ENCODE measurements at regions not wholly inside any gene's neighbourhood (a gene's known extent, or its start where the extent isn't known, plus 50 kb on each side); places are given as distances from the start of the nearest gene placed in this dataset.

DNA sequence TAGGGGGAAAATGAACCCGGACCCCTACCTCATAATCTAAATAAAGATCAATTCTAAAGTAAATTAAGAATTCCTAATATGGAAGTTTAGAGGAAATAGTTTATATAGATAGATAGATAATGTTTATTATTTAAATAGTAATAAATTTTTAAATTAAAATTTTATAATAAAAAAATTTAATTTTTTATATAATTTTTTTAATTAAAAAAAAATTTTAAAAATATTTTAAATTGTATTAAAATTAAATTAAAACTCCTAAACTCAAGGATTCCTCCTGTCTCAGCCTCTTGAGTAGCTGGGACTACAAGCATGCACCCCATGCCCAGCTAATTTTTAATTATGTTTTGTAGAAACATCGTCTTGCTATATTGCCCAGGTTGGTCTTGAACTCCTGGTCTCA is 186.9 kb upstream of the VRK2 start:
- Mint-ChIP-seq H3K36me3 (ENCODE audit: low read depth) (no peaks in the 10 kb centered on the region), H3K27ac (ENCODE audit: unreplicated experiment) (no peak overlapping the region), H3K9me3 (ENCODE audit: low read depth) (no peaks in the 10 kb centered on the region), H3K27me3 (ENCODE audit: low read depth) (peaks cover 6% of the 10 kb centered on the region), H3K4me1 (ENCODE audit: low read depth) (no peaks in the 10 kb centered on the region), H3K4me3 (ENCODE audit: unreplicated experiment) (no peak overlapping the region)
- no peak for DNase-seq (ENCODE audit: low spot score)
- TF ChIP-seq CTCF (IDR thresholded peaks at IDR 0.05) = no peak

GRCh38 chr2:57862153-57862552 is 184.5 kb upstream of the VRK2 start:
- Mint-ChIP-seq H3K4me1 (ENCODE audit: low read depth) (no peaks in the 10 kb centered on the region), H3K36me3 (ENCODE audit: low read depth) (no peaks in the 10 kb centered on the region), H3K4me3 (ENCODE audit: unreplicated experiment) (no peak overlapping the region), H3K27me3 (ENCODE audit: low read depth) (peaks cover 3% of the 10 kb centered on the region), H3K9me3 (ENCODE audit: low read depth) (no peaks in the 10 kb centered on the region), H3K27ac (ENCODE audit: unreplicated experiment) (no peak overlapping the region)
- DNase-seq (ENCODE audit: low spot score) = no peak
- no peak for TF ChIP-seq CTCF (IDR thresholded peaks at IDR 0.05)

GRCh38 chr2:57862727-57863126 is 183.9 kb upstream of the VRK2 start:
- H3K36me3 Mint-ChIP-seq (ENCODE audit: low read depth) = no peaks in the 10 kb centered on the region
- no peak for TF ChIP-seq CTCF (IDR thresholded peaks at IDR 0.05)
- no peak overlapping the region for H3K4me3 Mint-ChIP-seq (ENCODE audit: unreplicated experiment)
- peaks cover 4% of the 10 kb centered on the region for H3K27me3 Mint-ChIP-seq (ENCODE audit: low read depth)
- H3K27ac Mint-ChIP-seq (ENCODE audit: unreplicated experiment) = no peak overlapping the region
- no peak for DNase-seq (ENCODE audit: low spot score)
- H3K9me3 Mint-ChIP-seq (ENCODE audit: low read depth) = no peaks in the 10 kb centered on the region
- H3K4me1 Mint-ChIP-seq (ENCODE audit: low read depth) = no peaks in the 10 kb centered on the region

GRCh38 chr2:57864926-57865325 is 181.7 kb upstream of the VRK2 start:
- no peak for DNase-seq (ENCODE audit: low spot score)
- no peak overlapping the region for H3K27ac Mint-ChIP-seq (ENCODE audit: unreplicated experiment)
- TF ChIP-seq CTCF (IDR thresholded peaks at IDR 0.05) = no peak
- H3K27me3 Mint-ChIP-seq (ENCODE audit: low read depth) = peaks cover 9% of the 10 kb centered on the region
- no peaks in the 10 kb centered on the region for H3K36me3 Mint-ChIP-seq (ENCODE audit: low read depth)
- H3K4me1 Mint-ChIP-seq (ENCODE audit: low read depth) = no peaks in the 10 kb centered on the region
- no peak overlapping the region for H3K4me3 Mint-ChIP-seq (ENCODE audit: unreplicated experiment)
- no peaks in the 10 kb centered on the region for H3K9me3 Mint-ChIP-seq (ENCODE audit: low read depth)

DNA sequence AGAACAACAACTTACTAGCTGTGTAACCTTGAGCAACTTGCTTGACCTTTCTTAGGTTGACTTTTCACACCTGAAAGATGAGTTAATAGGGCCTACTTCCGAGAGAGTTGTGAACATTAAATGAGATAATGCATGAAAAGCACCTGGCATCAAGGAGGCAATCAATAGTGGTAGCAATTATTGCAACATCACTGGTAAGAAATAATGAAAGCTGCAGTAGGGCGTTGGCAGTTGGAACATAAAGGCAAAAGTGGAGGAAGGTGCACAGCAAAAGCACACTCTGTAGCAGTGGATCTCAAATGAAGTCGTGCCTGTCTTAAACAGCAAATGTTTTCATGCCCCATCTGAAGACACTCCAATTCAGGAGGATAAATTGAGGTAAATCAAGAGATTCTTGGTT is 178.9 kb upstream of the VRK2 start:
- DNase-seq (ENCODE audit: low spot score) = no peak
- no peaks in the 10 kb centered on the region for H3K9me3 Mint-ChIP-seq (ENCODE audit: low read depth)
- no peak overlapping the region for H3K4me3 Mint-ChIP-seq (ENCODE audit: unreplicated experiment)
- no peaks in the 10 kb centered on the region for H3K4me1 Mint-ChIP-seq (ENCODE audit: low read depth)
- H3K36me3 Mint-ChIP-seq (ENCODE audit: low read depth) = no peaks in the 10 kb centered on the region
- TF ChIP-seq CTCF (IDR thresholded peaks at IDR 0.05) = no peak
- H3K27ac Mint-ChIP-seq (ENCODE audit: unreplicated experiment) = no peak overlapping the region
- peaks cover 9% of the 10 kb centered on the region for H3K27me3 Mint-ChIP-seq (ENCODE audit: low read depth)
